ENCODE measurements at regions not wholly inside any gene's neighbourhood (a gene's known extent, or its start where the extent isn't known, plus 50 kb on each side); places are given as distances from the start of the nearest gene placed in this dataset.

DNA sequence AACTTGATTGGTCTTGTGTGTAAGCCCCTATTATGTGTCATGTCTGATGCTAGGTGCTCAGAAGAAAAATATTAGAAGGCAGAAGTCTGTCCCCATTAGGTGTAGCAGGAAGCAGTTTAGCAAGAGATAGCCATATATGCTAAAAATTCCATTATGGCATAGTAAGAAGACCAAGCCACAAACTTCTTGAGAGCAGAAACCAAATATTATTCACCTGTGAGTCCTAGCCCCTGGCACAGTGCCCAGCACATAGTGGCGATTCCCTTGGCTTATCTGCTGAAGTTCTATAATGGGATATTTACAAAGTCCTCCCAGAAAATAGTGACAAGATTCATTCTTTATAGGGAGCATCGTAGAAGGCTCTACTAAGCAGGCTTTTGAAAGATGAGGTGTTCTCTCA lies 174.4 kb downstream of the RAB28 start:
- TF ChIP-seq, protein P1, sequence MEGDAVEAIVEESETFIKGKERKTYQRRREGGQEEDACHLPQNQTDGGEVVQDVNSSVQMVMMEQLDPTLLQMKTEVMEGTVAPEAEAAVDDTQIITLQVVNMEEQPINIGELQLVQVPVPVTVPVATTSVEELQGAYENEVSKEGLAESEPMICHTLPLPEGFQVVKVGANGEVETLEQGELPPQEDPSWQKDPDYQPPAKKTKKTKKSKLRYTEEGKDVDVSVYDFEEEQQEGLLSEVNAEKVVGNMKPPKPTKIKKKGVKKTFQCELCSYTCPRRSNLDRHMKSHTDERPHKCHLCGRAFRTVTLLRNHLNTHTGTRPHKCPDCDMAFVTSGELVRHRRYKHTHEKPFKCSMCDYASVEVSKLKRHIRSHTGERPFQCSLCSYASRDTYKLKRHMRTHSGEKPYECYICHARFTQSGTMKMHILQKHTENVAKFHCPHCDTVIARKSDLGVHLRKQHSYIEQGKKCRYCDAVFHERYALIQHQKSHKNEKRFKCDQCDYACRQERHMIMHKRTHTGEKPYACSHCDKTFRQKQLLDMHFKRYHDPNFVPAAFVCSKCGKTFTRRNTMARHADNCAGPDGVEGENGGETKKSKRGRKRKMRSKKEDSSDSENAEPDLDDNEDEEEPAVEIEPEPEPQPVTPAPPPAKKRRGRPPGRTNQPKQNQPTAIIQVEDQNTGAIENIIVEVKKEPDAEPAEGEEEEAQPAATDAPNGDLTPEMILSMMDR (conservative IDR thresholded peaks at IDR 0.05; ENCODE audit: low read depth, low read length) = no peak
- TF ChIP-seq EZH2phosphoT487 (IDR thresholded peaks at IDR 0.05; ENCODE audit: borderline replicate concordance, low read length) (no peak), EZH2 (IDR thresholded peaks at IDR 0.05; ENCODE audit: low read length, unreplicated experiment) (no peak)

Data from PC-3 (cell line).